Left renal cortex interstitium (tissue), 4 donors: ENCODE measurements at regions not wholly inside any gene's neighbourhood (a gene's known extent, or its start where the extent isn't known, plus 50 kb on each side); places are given as distances from the start of the nearest gene placed in this dataset.
"Not testable (repeated sequence)": the region's sequence is repeated elsewhere in the genome, so short reads cannot be mapped to it uniquely, and the experiment has no call there.

Experiments used
- DNase-seq, 4 donors: peaks; one replicate each; pipeline ENCODE4 v3.0.0-alpha.2; 2013; ENCODE audit warnings: low read depth in 4 of 4, low spot score in 2 of 4, missing footprints in 1 of 4

GRCh38 chr9:40939201-40939887 is 189.1 kb downstream of the FOXD4L6 start:
- DNase-seq, result not testable (repeated sequence)

GRCh38 chr9:40935336-40935735 is 193.1 kb downstream of the FOXD4L6 start:
- DNase-seq, result no peak

- not testable (repeated sequence) for DNase-seq
Measured at GRCh38 chr9:40934480-40934879, 194.0 kb downstream of the FOXD4L6 start.

- DNase-seq, result not testable (repeated sequence)
Measured at GRCh38 chr9:40930426-40930825, 198.1 kb downstream of the FOXD4L6 start.

- not testable (repeated sequence) for DNase-seq
Measured at GRCh38 chr9:40929488-40929845, 199.0 kb downstream of the FOXD4L6 start.

- DNase-seq, result no peak
Measured at GRCh38 chr9:40928803-40929487, 199.5 kb downstream of the FOXD4L6 start.

- DNase-seq, result no peak
Measured at GRCh38 chr9:40927851-40928802, 200.4 kb downstream of the FOXD4L6 start.

- no peak for DNase-seq
Measured at GRCh38 chr9:40927260-40927631, 201.2 kb downstream of the FOXD4L6 start.

GRCh38 chr9:40926404-40927259 is 201.8 kb downstream of the FOXD4L6 start:
- DNase-seq, result no peak

GRCh38 chr9:40925149-40925548 is 203.3 kb downstream of the FOXD4L6 start:
- DNase-seq, result no peak

GRCh38 chr9:40916399-40916783 is 212.1 kb downstream of the FOXD4L6 start:
- DNase-seq, result not testable (repeated sequence)

GRCh38 chr9:40915660-40916398 is 212.7 kb downstream of the FOXD4L6 start:
- DNase-seq, result not testable (repeated sequence)

GRCh38 chr9:40914772-40915659 is 213.5 kb downstream of the FOXD4L6 start:
- no peak for DNase-seq

GRCh38 chr9:40913928-40914673 is 214.4 kb downstream of the FOXD4L6 start:
- DNase-seq, result no peak

GRCh38 chr9:40913096-40913719 is 215.3 kb downstream of the FOXD4L6 start:
- no peak for DNase-seq

GRCh38 chr9:40912679-40913078 is 215.8 kb downstream of the FOXD4L6 start:
- DNase-seq, result not testable (repeated sequence)

GRCh38 chr9:40911647-40912046 is 216.8 kb downstream of the FOXD4L6 start:
- DNase-seq, result no peak
